Peyer's patch (tissue), 4 donors: ENCODE measurements at regions not wholly inside any gene's neighbourhood (a gene's known extent, or its start where the extent isn't known, plus 50 kb on each side); places are given as distances from the start of the nearest gene placed in this dataset.

Experiments
- POLR2A ChIP-seq, 2 donors: fragments of 450-650 bp; IDR thresholded peaks; one replicate each; pipeline ENCODE4 v1.5.1; 2017; ENCODE audit warnings: antibody characterized with exemption in 2 of 2, mild to moderate bottlenecking in 2 of 2, moderate library complexity in 2 of 2
- TF ChIP-seq, protein P1 (sequence below), 6 experiments: fragments of 450-650 bp in 4 of 6; fragments of 200-600 bp in 2 of 6; sonication (generic) in 1 of 6; IDR thresholded peaks; one replicate each; pipeline ENCODE4 v1.5.1; 2017 to 2019; ENCODE audit warnings: antibody characterized with exemption in 6 of 6, mild to moderate bottlenecking in 3 of 6, moderate library complexity in 1 of 6

DNA sequence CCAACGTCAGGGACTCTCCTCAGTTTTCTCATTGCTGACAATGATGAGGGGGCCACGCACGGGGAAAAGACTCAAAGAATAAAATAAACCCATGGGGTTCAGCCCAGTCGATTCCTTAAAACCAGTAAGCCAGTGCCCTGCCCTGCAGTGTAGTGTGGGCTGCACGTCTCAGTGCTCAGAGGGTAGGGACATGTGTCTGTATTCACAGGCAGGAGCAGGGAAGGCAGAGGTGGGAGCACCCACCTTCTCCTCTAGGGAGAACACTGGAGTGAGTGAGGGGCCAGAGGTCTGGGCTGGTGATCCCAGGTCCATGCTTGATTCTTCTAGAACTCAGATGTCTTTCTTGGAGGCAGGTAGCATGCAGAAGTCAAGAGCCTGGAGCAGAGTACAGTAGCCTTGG lies 303.6 kb downstream of the MATN1 start:
- TF ChIP-seq POLR2A (IDR thresholded peaks at IDR 0.05) = no peak
- TF ChIP-seq, protein P1, sequence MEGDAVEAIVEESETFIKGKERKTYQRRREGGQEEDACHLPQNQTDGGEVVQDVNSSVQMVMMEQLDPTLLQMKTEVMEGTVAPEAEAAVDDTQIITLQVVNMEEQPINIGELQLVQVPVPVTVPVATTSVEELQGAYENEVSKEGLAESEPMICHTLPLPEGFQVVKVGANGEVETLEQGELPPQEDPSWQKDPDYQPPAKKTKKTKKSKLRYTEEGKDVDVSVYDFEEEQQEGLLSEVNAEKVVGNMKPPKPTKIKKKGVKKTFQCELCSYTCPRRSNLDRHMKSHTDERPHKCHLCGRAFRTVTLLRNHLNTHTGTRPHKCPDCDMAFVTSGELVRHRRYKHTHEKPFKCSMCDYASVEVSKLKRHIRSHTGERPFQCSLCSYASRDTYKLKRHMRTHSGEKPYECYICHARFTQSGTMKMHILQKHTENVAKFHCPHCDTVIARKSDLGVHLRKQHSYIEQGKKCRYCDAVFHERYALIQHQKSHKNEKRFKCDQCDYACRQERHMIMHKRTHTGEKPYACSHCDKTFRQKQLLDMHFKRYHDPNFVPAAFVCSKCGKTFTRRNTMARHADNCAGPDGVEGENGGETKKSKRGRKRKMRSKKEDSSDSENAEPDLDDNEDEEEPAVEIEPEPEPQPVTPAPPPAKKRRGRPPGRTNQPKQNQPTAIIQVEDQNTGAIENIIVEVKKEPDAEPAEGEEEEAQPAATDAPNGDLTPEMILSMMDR (IDR thresholded peaks at IDR 0.05) = no peak
